Nephron (organoid): ENCODE measurements at regions not wholly inside any gene's neighbourhood (a gene's known extent, or its start where the extent isn't known, plus 50 kb on each side); places are given as distances from the start of the nearest gene placed in this dataset.

ENCODE experiments used
- H3K27ac Mint-ChIP-seq, 3 experiments: 2 replicates each; pipeline ENCODE4 v1.8.0; 2020; ENCODE audit warnings: mixed read lengths in 3 of 3, mild to moderate bottlenecking in 2 of 3, moderate library complexity in 1 of 3
- H3K27me3 Mint-ChIP-seq: 2 replicates; pipeline ENCODE4 v1.8.0; 2021; ENCODE audit warnings: low read depth, mild to moderate bottlenecking, moderate library complexity, mixed read lengths
- H3K36me3 Mint-ChIP-seq: 2 replicates; pipeline ENCODE4 v1.8.0; 2020; ENCODE audit warnings: low read depth, mixed read lengths
- H3K4me1 Mint-ChIP-seq: 2 replicates; pipeline ENCODE4 v1.8.0; 2020; ENCODE audit warnings: mixed read lengths
- H3K4me3 Mint-ChIP-seq, 3 experiments: 2 replicates each; pipeline ENCODE4 v1.8.0; 2020; ENCODE audit warnings: mild to moderate bottlenecking in 3 of 3, mixed read lengths in 3 of 3, moderate library complexity in 2 of 3
- H3K9me3 Mint-ChIP-seq: 2 replicates; pipeline ENCODE4 v1.8.0; 2020; ENCODE audit warnings: mixed read lengths
- TF ChIP-seq, protein P1 (sequence below), 3 experiments: fragments of 200-600 bp; sonication (generic); IDR thresholded peaks; one replicate each; pipeline ENCODE4 v1.5.0; 2021; ENCODE audit warnings: antibody characterized with exemption in 3 of 3; ENCODE audit not compliant: unreplicated experiment in 3 of 3

DNA sequence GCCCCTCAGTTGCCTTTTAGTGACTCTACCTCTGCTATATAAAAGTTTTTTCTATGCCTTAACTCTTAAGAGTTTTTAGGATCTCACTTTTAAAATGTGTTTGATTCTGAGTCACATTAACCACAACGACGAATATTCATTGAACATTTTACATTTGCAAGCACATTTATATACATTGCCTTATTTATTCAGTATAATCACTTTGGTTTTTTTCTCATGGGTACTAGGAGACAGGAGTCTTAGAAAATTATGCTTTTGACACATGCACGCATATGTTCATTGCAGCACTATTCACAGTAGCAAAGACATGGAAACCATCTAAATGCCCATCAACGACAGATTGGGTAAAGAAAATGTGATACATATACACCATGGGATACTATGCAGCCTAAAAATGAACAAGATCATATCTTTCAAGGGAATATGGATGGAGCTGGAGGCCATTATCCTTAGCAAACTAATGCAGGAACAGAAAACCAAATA, 236.9 kb upstream of the SPAG17 start:
- Mint-ChIP-seq H3K27me3 (no peaks in the 10 kb centered on the region), H3K27ac (no peak overlapping the region), H3K36me3 (no peaks in the 10 kb centered on the region), H3K4me1 (no peaks in the 10 kb centered on the region), H3K9me3 (no peaks in the 10 kb centered on the region), H3K4me3 (no peak overlapping the region)
- TF ChIP-seq, protein P1, sequence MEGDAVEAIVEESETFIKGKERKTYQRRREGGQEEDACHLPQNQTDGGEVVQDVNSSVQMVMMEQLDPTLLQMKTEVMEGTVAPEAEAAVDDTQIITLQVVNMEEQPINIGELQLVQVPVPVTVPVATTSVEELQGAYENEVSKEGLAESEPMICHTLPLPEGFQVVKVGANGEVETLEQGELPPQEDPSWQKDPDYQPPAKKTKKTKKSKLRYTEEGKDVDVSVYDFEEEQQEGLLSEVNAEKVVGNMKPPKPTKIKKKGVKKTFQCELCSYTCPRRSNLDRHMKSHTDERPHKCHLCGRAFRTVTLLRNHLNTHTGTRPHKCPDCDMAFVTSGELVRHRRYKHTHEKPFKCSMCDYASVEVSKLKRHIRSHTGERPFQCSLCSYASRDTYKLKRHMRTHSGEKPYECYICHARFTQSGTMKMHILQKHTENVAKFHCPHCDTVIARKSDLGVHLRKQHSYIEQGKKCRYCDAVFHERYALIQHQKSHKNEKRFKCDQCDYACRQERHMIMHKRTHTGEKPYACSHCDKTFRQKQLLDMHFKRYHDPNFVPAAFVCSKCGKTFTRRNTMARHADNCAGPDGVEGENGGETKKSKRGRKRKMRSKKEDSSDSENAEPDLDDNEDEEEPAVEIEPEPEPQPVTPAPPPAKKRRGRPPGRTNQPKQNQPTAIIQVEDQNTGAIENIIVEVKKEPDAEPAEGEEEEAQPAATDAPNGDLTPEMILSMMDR (IDR thresholded peaks at IDR 0.05; ENCODE audit: unreplicated experiment in 3 of 3): no peak

DNA sequence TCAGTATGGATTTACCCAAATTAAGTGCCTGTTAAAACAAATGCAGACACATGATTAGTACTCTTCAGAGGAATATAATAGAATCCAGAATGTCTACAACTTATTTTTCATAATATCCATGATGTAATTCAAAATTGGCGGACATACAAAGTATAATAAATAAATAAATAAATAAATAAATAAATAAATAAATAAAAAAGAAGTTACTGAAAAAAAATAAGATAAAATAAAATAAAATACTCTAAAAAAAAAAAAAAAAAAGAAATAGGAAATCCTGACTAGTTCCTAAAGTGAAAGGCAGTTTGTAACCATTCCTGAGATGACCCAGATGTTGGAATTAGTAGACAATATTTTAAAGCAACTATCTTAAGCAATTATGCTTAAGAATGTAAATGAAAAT, 219.0 kb upstream of the SPAG17 start:
- H3K4me1 Mint-ChIP-seq: no peaks in the 10 kb centered on the region
- peaks cover 5% of the 10 kb centered on the region for H3K36me3 Mint-ChIP-seq
- peaks cover 24% of the 10 kb centered on the region for H3K9me3 Mint-ChIP-seq
- no peak overlapping the region for H3K4me3 Mint-ChIP-seq
- TF ChIP-seq, protein P1 (IDR thresholded peaks at IDR 0.05; ENCODE audit: unreplicated experiment in 3 of 3): no peak
- no peak overlapping the region for H3K27ac Mint-ChIP-seq
- H3K27me3 Mint-ChIP-seq: no peaks in the 10 kb centered on the region

DNA sequence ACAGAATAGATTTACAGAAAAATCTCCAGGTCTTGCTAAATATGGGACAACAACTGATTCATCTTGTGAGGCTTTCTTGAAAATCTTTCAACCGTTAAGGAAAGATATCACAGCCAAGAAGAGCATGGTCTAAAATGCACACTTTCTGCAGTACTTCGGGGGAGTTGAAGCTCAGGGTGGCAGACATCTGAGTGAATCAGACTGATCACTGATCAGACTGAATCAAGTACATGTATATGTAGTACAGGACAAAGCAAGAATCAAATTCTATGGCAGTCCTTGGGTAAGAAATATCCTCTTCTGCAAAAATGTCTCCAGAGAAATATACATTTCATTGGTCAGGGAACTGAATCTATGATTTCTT, 212.4 kb upstream of the SPAG17 start:
- H3K4me1 Mint-ChIP-seq: peaks cover 33% of the 10 kb centered on the region
- H3K27ac Mint-ChIP-seq: no peak overlapping the region
- peaks cover 4% of the 10 kb centered on the region for H3K27me3 Mint-ChIP-seq
- H3K4me3 Mint-ChIP-seq: no peak overlapping the region
- TF ChIP-seq, protein P1 (IDR thresholded peaks at IDR 0.05; ENCODE audit: unreplicated experiment in 3 of 3): no peak
- H3K9me3 Mint-ChIP-seq: no peaks in the 10 kb centered on the region
- H3K36me3 Mint-ChIP-seq: no peaks in the 10 kb centered on the region

DNA sequence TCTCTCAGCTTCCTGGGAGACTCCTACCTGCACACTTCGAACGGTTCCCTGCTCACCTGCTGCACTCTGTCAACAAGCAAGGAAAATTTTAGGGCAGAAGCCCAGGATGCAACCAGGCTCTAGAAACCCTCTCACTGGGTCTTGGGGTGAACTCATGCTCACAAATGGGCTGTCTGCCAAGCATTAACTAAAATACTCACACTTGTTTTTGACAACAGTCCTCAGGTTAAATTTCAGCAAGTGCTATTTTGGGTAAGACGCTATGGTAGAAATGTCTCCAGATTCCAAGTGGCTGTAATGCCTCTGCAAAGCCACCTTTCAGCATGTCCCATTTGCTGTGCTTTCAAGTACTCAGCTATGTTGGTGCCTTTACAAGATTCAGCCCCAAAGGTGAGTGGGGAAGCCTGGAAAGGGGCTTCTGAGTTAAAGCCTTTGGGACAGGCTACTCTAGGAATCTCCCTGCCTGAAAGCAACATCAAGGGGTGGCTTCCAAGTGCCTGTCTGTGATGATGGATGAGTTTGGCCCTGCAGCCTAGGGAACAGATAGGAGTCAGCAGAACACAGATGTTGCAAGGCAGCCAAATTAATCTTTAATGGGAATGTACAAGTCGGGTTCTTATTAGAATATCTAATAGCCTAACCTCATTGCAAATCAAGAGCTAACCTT, 211.9 kb upstream of the SPAG17 start:
- no peak overlapping the region for H3K27ac Mint-ChIP-seq
- no peak overlapping the region for H3K4me3 Mint-ChIP-seq

DNA sequence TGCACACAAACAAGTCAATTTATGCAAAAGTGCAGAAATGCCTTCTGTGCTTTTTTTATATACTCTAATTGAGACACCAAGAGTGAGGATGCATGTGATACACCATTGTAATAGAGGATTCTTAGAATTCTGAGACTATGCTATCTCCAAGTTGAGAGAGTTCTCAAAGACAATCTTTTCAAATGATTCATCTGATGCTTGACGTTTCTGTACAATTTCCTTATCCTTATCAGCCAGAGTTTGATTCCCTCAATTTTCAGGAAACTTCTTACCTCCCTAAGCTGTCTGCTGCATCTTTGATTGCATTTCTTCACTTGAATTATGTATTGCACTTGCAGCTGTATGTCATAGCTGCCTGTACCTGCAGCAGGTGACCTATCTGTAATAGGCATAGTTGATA, 211.3 kb upstream of the SPAG17 start:
- no peaks in the 10 kb centered on the region for H3K9me3 Mint-ChIP-seq
- no peaks in the 10 kb centered on the region for H3K36me3 Mint-ChIP-seq
- TF ChIP-seq, protein P1 (IDR thresholded peaks at IDR 0.05; ENCODE audit: unreplicated experiment in 3 of 3): no peak
- no peak overlapping the region for H3K27ac Mint-ChIP-seq
- peaks cover 4% of the 10 kb centered on the region for H3K27me3 Mint-ChIP-seq
- H3K4me1 Mint-ChIP-seq: peaks cover 33% of the 10 kb centered on the region
- H3K4me3 Mint-ChIP-seq: no peak overlapping the region

More for the DNA sequence above, 211.9 kb upstream of the SPAG17 start:
- Mint-ChIP-seq H3K9me3 (no peaks in the 10 kb centered on the region), H3K27me3 (peaks cover 4% of the 10 kb centered on the region), H3K4me1 (peaks cover 33% of the 10 kb centered on the region), H3K36me3 (no peaks in the 10 kb centered on the region)
- TF ChIP-seq, protein P1 (IDR thresholded peaks at IDR 0.05; ENCODE audit: unreplicated experiment in 3 of 3): no peak

DNA sequence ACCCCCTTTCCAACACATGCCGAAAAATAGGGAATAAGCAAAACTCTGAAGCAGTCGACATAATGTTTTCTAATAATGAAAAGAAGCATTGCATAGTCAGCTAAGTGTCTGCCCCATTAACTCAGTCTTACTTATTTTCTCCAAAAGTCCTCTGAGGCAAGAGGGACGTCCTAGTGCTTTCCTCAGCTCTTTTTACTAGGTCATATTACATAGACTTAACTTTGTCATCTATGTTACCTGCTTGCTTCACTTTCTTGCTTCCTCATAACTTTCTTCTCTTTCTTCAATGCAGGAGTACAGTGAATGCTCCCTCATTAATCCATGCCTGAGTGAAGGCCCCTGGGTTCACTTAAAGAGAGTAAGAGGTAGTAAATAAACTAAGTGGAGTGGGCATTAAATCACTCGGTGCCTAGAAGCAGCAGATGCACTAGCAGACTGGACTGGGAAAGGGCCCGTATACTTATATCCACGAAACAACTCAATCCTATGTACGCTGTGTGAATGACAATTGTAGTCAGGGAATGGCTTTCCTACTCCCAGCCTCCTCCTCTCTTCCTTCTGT, 210.5 kb upstream of the SPAG17 start:
- peak overlapping the region in 1 of 3 experiments; percentile 19 for H3K27ac Mint-ChIP-seq
- H3K9me3 Mint-ChIP-seq: no peaks in the 10 kb centered on the region
- H3K4me3 Mint-ChIP-seq: no peak overlapping the region
- no peaks in the 10 kb centered on the region for H3K36me3 Mint-ChIP-seq
- peaks cover 33% of the 10 kb centered on the region for H3K4me1 Mint-ChIP-seq
- H3K27me3 Mint-ChIP-seq: peaks cover 4% of the 10 kb centered on the region
- TF ChIP-seq, protein P1 (IDR thresholded peaks at IDR 0.05; ENCODE audit: unreplicated experiment in 3 of 3): no peak
